ENCODE measurements at regions not wholly inside any gene's neighbourhood (a gene's known extent, or its start where the extent isn't known, plus 50 kb on each side); places are given as distances from the start of the nearest gene placed in this dataset.

DNA sequence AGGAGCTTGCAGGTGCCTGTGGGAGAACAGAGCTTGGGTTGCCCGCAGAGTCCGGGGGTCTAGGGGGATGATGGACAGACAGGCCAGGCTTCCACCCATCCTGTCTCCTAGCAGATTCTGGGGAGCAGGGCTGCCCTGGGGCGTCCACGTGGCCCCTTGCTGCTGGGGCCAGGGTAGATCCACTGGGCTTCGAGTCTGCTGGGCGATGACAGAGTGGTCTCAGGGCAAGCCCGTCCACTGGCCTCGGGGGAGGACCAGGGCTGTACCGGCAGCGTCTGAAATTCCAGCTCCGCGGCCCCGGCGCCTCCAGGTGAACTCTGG is 124.2 kb upstream of the IRX4 start:
- H3K4me1 ChIP-seq: no peaks in the 10 kb centered on the region

DNA sequence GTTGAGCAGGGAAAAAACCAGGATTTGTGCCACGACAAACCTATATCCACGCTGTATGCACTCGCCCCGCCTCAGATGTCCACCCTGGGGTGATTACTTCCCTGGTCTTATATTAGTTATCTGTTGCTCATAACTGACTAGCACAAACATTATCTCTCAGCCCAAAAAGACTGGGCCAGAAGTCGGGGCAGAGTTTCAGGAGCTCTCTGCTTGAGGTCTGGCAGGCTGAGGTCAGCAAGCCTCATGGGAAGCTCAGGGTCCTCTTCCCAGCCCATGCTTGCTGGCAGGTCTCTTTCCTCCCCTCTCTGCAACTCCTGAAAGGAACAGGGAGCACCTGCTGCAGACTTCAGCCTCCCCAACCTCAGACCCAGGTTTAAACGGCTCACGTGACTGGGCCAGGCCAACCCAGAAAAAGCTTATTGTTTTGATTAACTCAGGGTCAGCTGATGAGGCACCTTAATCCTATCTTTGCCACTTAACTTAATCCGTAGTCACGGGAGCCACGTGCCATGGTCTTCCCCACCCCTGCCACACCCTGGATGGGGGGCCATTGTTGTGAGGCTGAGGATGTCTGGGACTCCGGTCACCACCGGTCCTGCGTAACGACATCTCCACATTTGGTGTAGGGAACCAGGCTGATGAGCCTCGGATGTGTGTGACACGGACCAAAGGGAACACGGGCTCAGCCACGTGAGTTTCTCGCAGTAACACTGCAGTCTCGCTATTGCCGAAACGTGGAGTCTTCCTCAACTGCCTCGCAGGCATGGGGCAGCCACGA is 123.7 kb upstream of the IRX4 start:
- TF ChIP-seq POLR2A (IDR thresholded peaks at IDR 0.05) (no peak), EP300 (IDR thresholded peaks at IDR 0.05) (no peak)
- TF ChIP-seq, protein P1, sequence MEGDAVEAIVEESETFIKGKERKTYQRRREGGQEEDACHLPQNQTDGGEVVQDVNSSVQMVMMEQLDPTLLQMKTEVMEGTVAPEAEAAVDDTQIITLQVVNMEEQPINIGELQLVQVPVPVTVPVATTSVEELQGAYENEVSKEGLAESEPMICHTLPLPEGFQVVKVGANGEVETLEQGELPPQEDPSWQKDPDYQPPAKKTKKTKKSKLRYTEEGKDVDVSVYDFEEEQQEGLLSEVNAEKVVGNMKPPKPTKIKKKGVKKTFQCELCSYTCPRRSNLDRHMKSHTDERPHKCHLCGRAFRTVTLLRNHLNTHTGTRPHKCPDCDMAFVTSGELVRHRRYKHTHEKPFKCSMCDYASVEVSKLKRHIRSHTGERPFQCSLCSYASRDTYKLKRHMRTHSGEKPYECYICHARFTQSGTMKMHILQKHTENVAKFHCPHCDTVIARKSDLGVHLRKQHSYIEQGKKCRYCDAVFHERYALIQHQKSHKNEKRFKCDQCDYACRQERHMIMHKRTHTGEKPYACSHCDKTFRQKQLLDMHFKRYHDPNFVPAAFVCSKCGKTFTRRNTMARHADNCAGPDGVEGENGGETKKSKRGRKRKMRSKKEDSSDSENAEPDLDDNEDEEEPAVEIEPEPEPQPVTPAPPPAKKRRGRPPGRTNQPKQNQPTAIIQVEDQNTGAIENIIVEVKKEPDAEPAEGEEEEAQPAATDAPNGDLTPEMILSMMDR (IDR thresholded peaks at IDR 0.05): no peak
- 83 to 84% methylated on average over 23 to 24 of the region's 24 CpGs for WGBS, 2 donors
- no peak for DNase-seq (ENCODE audit: low spot score in 2 of 2)

More for the DNA sequence above, 124.2 kb upstream of the IRX4 start:
- 100% methylated on average over 2 of the region's 14 CpGs; no CpG with 5 or more reads in 1 of the 2 donors for WGBS, 2 donors
- TF ChIP-seq EP300 (IDR thresholded peaks at IDR 0.05) (no peak), POLR2A (IDR thresholded peaks at IDR 0.05) (no peak)
- TF ChIP-seq, protein P1 (IDR thresholded peaks at IDR 0.05): no peak
- DNase-seq (ENCODE audit: low spot score in 2 of 2): no peak
- Histone ChIP-seq H3K4me3 (no peak overlapping the region), H3K27me3 (no peaks in the 10 kb centered on the region), H3K27ac (no peak overlapping the region), H3K9me3 (peaks cover 0 to 12% (median 0%) of the 10 kb centered on the region in 4 donors), H3K36me3 (no peaks in the 10 kb centered on the region)

DNA sequence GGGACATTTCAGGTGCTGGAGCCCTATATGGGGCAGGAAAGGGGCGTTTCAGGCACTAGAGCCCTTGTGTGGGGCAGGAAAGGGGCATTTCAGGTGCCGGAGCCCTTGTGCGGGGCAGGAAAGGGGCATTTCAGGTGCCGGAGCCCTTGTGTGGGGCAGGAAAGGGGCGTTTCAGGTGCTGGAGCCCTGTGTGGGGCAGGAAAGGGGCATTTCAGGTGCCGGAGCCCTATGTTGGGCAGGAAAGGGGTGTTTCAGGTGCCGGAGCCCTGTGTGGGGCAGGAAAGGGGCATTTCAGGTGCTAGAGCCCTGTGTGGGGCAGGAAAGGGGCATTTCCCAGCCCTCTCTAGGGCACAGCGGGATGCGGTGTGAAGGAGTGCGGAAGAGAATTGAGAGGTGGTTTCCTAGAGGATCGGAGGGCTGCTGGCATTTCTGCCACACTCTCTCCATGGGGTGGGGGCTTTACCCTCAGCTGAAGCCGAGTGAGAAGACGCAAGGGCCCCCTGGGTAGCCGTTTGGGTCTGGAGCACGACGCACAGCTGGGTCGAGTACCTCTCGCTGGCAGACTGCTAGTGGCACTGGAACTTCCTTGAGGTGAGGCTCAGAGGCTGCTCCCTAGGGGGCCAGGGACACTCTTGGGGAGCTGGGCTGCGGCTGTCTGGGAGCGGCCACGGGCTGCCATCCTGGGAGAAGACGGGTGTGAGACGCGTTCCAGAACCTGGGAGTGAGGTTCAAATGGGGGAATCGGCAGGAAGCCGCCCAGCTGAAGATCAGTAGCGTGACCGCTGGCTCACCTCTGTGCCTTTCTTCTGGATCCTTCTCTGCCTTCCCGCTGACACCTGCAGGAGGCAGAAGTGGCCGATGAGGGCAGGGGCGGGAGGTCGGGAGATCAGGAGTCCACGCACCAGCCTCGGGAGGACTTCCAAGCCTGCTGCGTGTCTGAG is 122.6 kb upstream of the IRX4 start:
- Histone ChIP-seq H3K27ac (no peak overlapping the region), H3K27me3 (no peaks in the 10 kb centered on the region)
- 74% methylated on average over 35 of the region's 35 CpGs for WGBS, 2 donors

More for the DNA sequence above, 123.7 kb upstream of the IRX4 start:
- Histone ChIP-seq H3K27ac (no peak overlapping the region), H3K4me1 (no peaks in the 10 kb centered on the region), H3K27me3 (no peaks in the 10 kb centered on the region), H3K4me3 (no peak overlapping the region), H3K9me3 (peaks cover 0 to 12% (median 0%) of the 10 kb centered on the region in 4 donors), H3K36me3 (no peaks in the 10 kb centered on the region)

DNA sequence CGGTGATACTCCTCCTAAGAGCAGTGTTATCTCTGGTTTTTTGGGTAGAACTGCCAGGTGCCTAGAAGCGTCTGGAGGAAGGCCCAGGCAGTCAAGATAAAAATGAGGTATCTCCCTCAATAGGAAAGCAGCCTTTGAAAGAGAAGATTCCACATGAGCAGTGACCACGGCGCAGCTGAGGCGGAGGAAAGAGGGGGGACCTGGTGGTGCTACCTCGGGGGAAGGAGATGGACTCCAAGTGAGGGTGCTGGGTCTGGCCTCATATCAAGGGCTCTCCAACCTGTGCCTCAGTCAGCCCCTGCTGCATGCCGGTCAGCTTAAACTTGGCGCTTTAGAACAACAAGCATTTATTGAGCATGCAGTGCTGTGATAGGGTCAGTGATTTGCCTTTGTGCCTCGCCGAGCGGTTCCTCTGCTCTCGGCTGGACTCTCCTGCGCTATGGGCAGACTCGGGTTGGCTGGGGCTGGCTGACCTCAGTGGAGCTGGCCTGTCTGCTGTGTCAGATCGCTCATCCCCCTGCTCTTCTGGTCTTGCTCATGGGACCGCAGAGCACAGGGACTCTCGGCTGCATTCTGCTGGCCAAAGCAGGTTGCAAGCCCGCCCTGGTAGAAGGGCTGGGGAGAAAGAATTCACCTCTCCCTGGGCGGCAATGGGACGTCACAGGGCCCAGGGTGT is 121.1 kb upstream of the IRX4 start:
- Histone ChIP-seq H3K4me1 (no peaks in the 10 kb centered on the region), H3K27me3 (no peaks in the 10 kb centered on the region), H3K27ac (no peak overlapping the region), H3K36me3 (no peaks in the 10 kb centered on the region), H3K4me3 (no peak overlapping the region), H3K9me3 (peaks cover 0 to 12% (median 0%) of the 10 kb centered on the region in 4 donors)
- 83% methylated on average over 20 of the region's 20 CpGs for WGBS, 2 donors
- TF ChIP-seq, protein P1 (IDR thresholded peaks at IDR 0.05): no peak
- TF ChIP-seq EP300 (IDR thresholded peaks at IDR 0.05): no peak
- no peak for TF ChIP-seq POLR2A (IDR thresholded peaks at IDR 0.05)
- DNase-seq (ENCODE audit: low spot score in 2 of 2): no peak

More for the DNA sequence above, 122.6 kb upstream of the IRX4 start:
- Histone ChIP-seq H3K4me1 (no peaks in the 10 kb centered on the region), H3K4me3 (no peak overlapping the region), H3K9me3 (peaks cover 0 to 12% (median 0%) of the 10 kb centered on the region in 4 donors), H3K36me3 (no peaks in the 10 kb centered on the region)
- DNase-seq (ENCODE audit: low spot score in 2 of 2): no peak
- TF ChIP-seq EP300 (IDR thresholded peaks at IDR 0.05): no peak
- TF ChIP-seq POLR2A (IDR thresholded peaks at IDR 0.05): no peak
- TF ChIP-seq, protein P1 (IDR thresholded peaks at IDR 0.05): no peak
